Right renal pelvis (tissue), 4 donors: ENCODE measurements at regions not wholly inside any gene's neighbourhood (a gene's known extent, or its start where the extent isn't known, plus 50 kb on each side); places are given as distances from the start of the nearest gene placed in this dataset.
"Not testable (repeated sequence)": the region's sequence is repeated elsewhere in the genome, so short reads cannot be mapped to it uniquely, and the experiment has no call there.

Experiments used
- DNase-seq, 4 donors: peaks; one replicate each; pipeline ENCODE4 v3.0.0-alpha.2; 2013; ENCODE audit warnings: low read depth in 4 of 4, low spot score in 3 of 4, missing footprints in 1 of 4

GRCh38 chr20:47907031-47907675, 121.9 kb upstream of the SULF2 start:
- DNase-seq, result no peak

GRCh38 chr20:47906348-47906660, 121.0 kb upstream of the SULF2 start:
- no peak for DNase-seq

GRCh38 chr20:47905628-47906347, 120.5 kb upstream of the SULF2 start:
- no peak for DNase-seq

- DNase-seq, result not testable (repeated sequence)
These were observed 117.7 kb upstream of the SULF2 start for GRCh38 chr20:47903009-47903408.

- not testable (repeated sequence) for DNase-seq
These were observed 114.0 kb upstream of the SULF2 start for GRCh38 chr20:47899313-47899712.

GRCh38 chr20:47897461-47897860, 112.2 kb upstream of the SULF2 start:
- no peak for DNase-seq

GRCh38 chr20:47892681-47893080, 107.4 kb upstream of the SULF2 start:
- not testable (repeated sequence) for DNase-seq

GRCh38 chr20:47890708-47891107, 105.4 kb upstream of the SULF2 start:
- not testable (repeated sequence) for DNase-seq

- DNase-seq, result not testable (repeated sequence)
These were observed 104.5 kb upstream of the SULF2 start for GRCh38 chr20:47889751-47890150.

- no peak for DNase-seq
These were observed 103.1 kb upstream of the SULF2 start for GRCh38 chr20:47888351-47888750.

- no peak for DNase-seq
These were observed 102.3 kb upstream of the SULF2 start for GRCh38 chr20:47887477-47888080.

- DNase-seq, result no peak
These were observed 101.8 kb upstream of the SULF2 start for GRCh38 chr20:47887064-47887463.

- DNase-seq, result no peak
These were observed 101.3 kb upstream of the SULF2 start for GRCh38 chr20:47886454-47887041.

- no peak for DNase-seq
These were observed 100.7 kb upstream of the SULF2 start for GRCh38 chr20:47885909-47886453.

GRCh38 chr20:47883940-47884339, 98.7 kb upstream of the SULF2 start:
- DNase-seq, result not testable (repeated sequence)

- no peak for DNase-seq
These were observed 97.9 kb upstream of the SULF2 start for GRCh38 chr20:47883186-47883585.

GRCh38 chr20:47879771-47880170, 94.5 kb upstream of the SULF2 start:
- no peak for DNase-seq

GRCh38 chr20:47878601-47879027, 93.3 kb upstream of the SULF2 start:
- no peak for DNase-seq

GRCh38 chr20:47876311-47877088, 91.2 kb upstream of the SULF2 start:
- DNase-seq, result no peak

GRCh38 chr20:47875297-47876025, 90.2 kb upstream of the SULF2 start:
- no peak for DNase-seq
